Ovary (tissue), 7 donors: ENCODE measurements at regions not wholly inside any gene's neighbourhood (a gene's known extent, or its start where the extent isn't known, plus 50 kb on each side); places are given as distances from the start of the nearest gene placed in this dataset.

ENCODE experiments used
- DNase-seq, 5 donors: peaks; one replicate each; pipeline ENCODE4 v3.0.0-alpha.2; 2019 to 2020
- H3K27ac ChIP-seq, 2 donors: fragments of 200-600 bp; one replicate each; pipeline versions ENCODE4 v1.5.1 to v1.8.0; 2019 to 2022
- H3K27me3 ChIP-seq: fragments of 200-600 bp; one replicate; pipeline ENCODE4 v1.8.0; 2022
- H3K36me3 ChIP-seq: fragments of 200-600 bp; sonication (generic); one replicate; pipeline ENCODE4 v1.5.1; 2019
- H3K4me1 ChIP-seq: one replicate; pipeline ENCODE4 v1.8.1; 2013; ENCODE audit warnings: mild to moderate bottlenecking, moderate library complexity; ENCODE audit not compliant: insufficient read depth
- H3K4me3 ChIP-seq: fragments of 200-600 bp; sonication (generic); one replicate; pipeline ENCODE4 v1.5.1; 2017
- H3K9me3 ChIP-seq, 2 donors: fragments of 200-600 bp in 1 of 2; sonication (generic) in 1 of 2; one replicate each; pipeline versions ENCODE4 v1.5.1 to v1.8.1; 2013 to 2019; ENCODE audit warnings: mild to moderate bottlenecking in 1 of 2, moderate library complexity in 1 of 2
- CTCF ChIP-seq, 3 donors: fragments of 450-650 bp in 2 of 3; fragments of 200-600 bp in 1 of 3; IDR thresholded peaks; one replicate each; pipeline versions ENCODE4 v1.5.1 to v1.8.0; 2016 to 2022; ENCODE audit warnings: antibody characterized with exemption in 3 of 3, mild to moderate bottlenecking in 1 of 3
- EP300 ChIP-seq: sonication (generic); formaldehyde crosslinking; IDR thresholded peaks from one replicate; pipeline ENCODE4 v1.6.1; 2017; ENCODE audit warnings: antibody characterized with exemption
- POLR2A ChIP-seq: fragments of 450-650 bp; IDR thresholded peaks from one replicate; pipeline ENCODE4 v1.6.1; 2017; ENCODE audit warnings: antibody characterized with exemption, mild to moderate bottlenecking, moderate library complexity
- WGBS, 3 donors: extraction: QIAGEN DNeasy Blood & Tissue Kit in 1 of 3; methylation state at CpG; one replicate each; pipeline versions ENCODE4 v1.1.5 to v1.1.7; 2013 to 2017; 5-methylcytosine and 5-hydroxymethylcytosine counted together
- intact Hi-C, 4 donors: fragments of 100-400 bp; cut with DNase I; formaldehyde crosslinking; loops; one replicate each; pipeline versions ENCODE4 v1.11.0 to v1.15.1; 2022 to 2023
- donor health status: DM: no; HTN: no; CAD: no; lungs with moderate emphysema.
- donor health status: DM: no; HTN: no; CAD: no.
- donor health status: Bipolar disorder and iron deficiency.
- donor health status: DM: no; HTN: no; CAD: no.
- donor health status: DM: yes; HTN: yes; CAD: no.

GRCh38 chr5:62134811-62135210, 171.2 kb upstream of the KIF2A start:
- no peak overlapping the region for H3K4me3 ChIP-seq

GRCh38 chr5:62137628-62138027, 168.4 kb upstream of the KIF2A start:
- no peak for DNase-seq
- Histone ChIP-seq H3K9me3 (no peaks in the 10 kb centered on the region), H3K4me1 (no peaks in the 10 kb centered on the region), H3K27me3 (no peaks in the 10 kb centered on the region), H3K27ac (no peak overlapping the region), H3K4me3 (no peak overlapping the region), H3K36me3 (no peaks in the 10 kb centered on the region)
- TF ChIP-seq CTCF (IDR thresholded peaks at IDR 0.05): no peak
- intact Hi-C loops: no loop called here
- WGBS, 3 donors: 73 to 76% (median 74%) methylated on average over 2 of the region's 2 CpGs

More at GRCh38 chr5:62134811-62135210, 171.2 kb upstream of the KIF2A start:
- Histone ChIP-seq H3K27me3 (no peaks in the 10 kb centered on the region), H3K4me1 (no peaks in the 10 kb centered on the region), H3K27ac (no peak overlapping the region), H3K9me3 (no peaks in the 10 kb centered on the region), H3K36me3 (no peaks in the 10 kb centered on the region)
- DNase-seq: no peak
- intact Hi-C loops: no loop called here
- 82 to 90% (median 86%) methylated on average over 3 of the region's 3 CpGs for WGBS, 3 donors
- TF ChIP-seq POLR2A: no peak
- TF ChIP-seq EP300: no peak
- no peak for TF ChIP-seq CTCF (IDR thresholded peaks at IDR 0.05)

- intact Hi-C loops: no loop called here
- H3K27ac ChIP-seq: no peak overlapping the region
- no peak overlapping the region for H3K4me3 ChIP-seq
- no peak for DNase-seq
- 31 to 48% (median 32%) methylated on average over 7 of the region's 7 CpGs for WGBS, 3 donors
- H3K9me3 ChIP-seq: no peaks in the 10 kb centered on the region
- H3K4me1 ChIP-seq: no peaks in the 10 kb centered on the region
- no peak for TF ChIP-seq CTCF (IDR thresholded peaks at IDR 0.05)
- no peak for TF ChIP-seq EP300
- TF ChIP-seq POLR2A: no peak
- no peaks in the 10 kb centered on the region for H3K36me3 ChIP-seq
- no peaks in the 10 kb centered on the region for H3K27me3 ChIP-seq
Measured at GRCh38 chr5:62138607-62139006, 167.4 kb upstream of the KIF2A start.

GRCh38 chr5:62139741-62140140, 166.3 kb upstream of the KIF2A start:
- DNase-seq: no peak
- no peaks in the 10 kb centered on the region for H3K36me3 ChIP-seq
- intact Hi-C loops: no loop called here
- TF ChIP-seq EP300: no peak
- TF ChIP-seq CTCF (IDR thresholded peaks at IDR 0.05): no peak
- TF ChIP-seq POLR2A: no peak
- H3K4me3 ChIP-seq: no peak overlapping the region
- no peaks in the 10 kb centered on the region for H3K4me1 ChIP-seq
- no peaks in the 10 kb centered on the region for H3K9me3 ChIP-seq
- WGBS, 3 donors: 63 to 73% (median 70%) methylated on average over 2 of the region's 2 CpGs
- no peak overlapping the region for H3K27ac ChIP-seq
- no peaks in the 10 kb centered on the region for H3K27me3 ChIP-seq

- TF ChIP-seq EP300: no peak
- no peak for TF ChIP-seq CTCF (IDR thresholded peaks at IDR 0.05)
- TF ChIP-seq POLR2A: no peak
- intact Hi-C loops: no loop called here
- Histone ChIP-seq H3K4me3 (no peak overlapping the region), H3K9me3 (no peaks in the 10 kb centered on the region), H3K27ac (no peak overlapping the region), H3K27me3 (no peaks in the 10 kb centered on the region), H3K4me1 (no peaks in the 10 kb centered on the region), H3K36me3 (no peaks in the 10 kb centered on the region)
- 57 to 76% (median 73%) methylated on average over 4 of the region's 4 CpGs for WGBS, 3 donors
- no peak for DNase-seq
Measured at GRCh38 chr5:62142351-62142750, 163.7 kb upstream of the KIF2A start.
